ENCODE measurements at regions not wholly inside any gene's neighbourhood (a gene's known extent, or its start where the extent isn't known, plus 50 kb on each side); places are given as distances from the start of the nearest gene placed in this dataset.

GRCh38 chr2:41879235-41879916 lies 168.4 kb upstream of the PKDCC start:
- TF ChIP-seq POLR2A (IDR thresholded peaks at IDR 0.05; ENCODE audit: low read depth, low read length) (no peak), POLR2AphosphoS5 (IDR thresholded peaks at IDR 0.05; ENCODE audit: low read depth, low read length) (no peak), TAF1 (IDR thresholded peaks at IDR 0.05; ENCODE audit: low read depth, low read length) (no peak), SPI1 (IDR thresholded peaks at IDR 0.05; ENCODE audit: low read depth, low read length) (no peak)
